Neural progenitor cell (in vitro differentiated cells): ENCODE measurements at regions not wholly inside any gene's neighbourhood (a gene's known extent, or its start where the extent isn't known, plus 50 kb on each side); places are given as distances from the start of the nearest gene placed in this dataset.

Experiments used
- EZH2 ChIP-seq: fragments of 200-600 bp; sonication (generic); IDR thresholded peaks from 2 replicates; pipeline ENCODE4 v1.6.1; 2017; ENCODE audit warnings: antibody characterized with exemption, mild to moderate bottlenecking, moderate library complexity
- TF ChIP-seq, protein P1 (sequence below): fragments of 200-600 bp; sonication (generic); IDR thresholded peaks from 2 replicates; pipeline ENCODE4 v1.5.1; 2017; ENCODE audit warnings: antibody characterized with exemption, mild to moderate bottlenecking

DNA sequence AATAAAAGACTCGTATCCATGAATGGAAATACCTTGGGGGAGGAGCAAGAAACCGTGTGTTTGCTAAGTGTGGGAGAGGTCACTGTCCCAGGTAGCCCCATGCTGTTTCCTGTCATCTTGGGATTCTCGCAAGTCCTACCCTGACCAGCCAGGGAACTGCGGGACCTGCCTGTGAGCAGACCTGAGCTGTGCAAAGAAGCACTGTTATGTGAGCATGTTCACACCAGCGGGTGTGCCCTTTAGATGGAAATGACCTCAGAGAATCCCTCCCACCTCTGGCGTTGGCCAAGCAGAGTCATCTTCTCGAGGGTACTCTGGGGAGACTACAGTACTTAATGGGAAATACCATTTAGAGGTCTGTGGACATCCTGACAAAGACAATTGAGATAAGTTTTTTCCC lies 127.0 kb upstream of the MON1B start:
- no peak for TF ChIP-seq EZH2
- TF ChIP-seq, protein P1, sequence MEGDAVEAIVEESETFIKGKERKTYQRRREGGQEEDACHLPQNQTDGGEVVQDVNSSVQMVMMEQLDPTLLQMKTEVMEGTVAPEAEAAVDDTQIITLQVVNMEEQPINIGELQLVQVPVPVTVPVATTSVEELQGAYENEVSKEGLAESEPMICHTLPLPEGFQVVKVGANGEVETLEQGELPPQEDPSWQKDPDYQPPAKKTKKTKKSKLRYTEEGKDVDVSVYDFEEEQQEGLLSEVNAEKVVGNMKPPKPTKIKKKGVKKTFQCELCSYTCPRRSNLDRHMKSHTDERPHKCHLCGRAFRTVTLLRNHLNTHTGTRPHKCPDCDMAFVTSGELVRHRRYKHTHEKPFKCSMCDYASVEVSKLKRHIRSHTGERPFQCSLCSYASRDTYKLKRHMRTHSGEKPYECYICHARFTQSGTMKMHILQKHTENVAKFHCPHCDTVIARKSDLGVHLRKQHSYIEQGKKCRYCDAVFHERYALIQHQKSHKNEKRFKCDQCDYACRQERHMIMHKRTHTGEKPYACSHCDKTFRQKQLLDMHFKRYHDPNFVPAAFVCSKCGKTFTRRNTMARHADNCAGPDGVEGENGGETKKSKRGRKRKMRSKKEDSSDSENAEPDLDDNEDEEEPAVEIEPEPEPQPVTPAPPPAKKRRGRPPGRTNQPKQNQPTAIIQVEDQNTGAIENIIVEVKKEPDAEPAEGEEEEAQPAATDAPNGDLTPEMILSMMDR: no peak
